GM12864 (cell line): ENCODE measurements at regions not wholly inside any gene's neighbourhood (a gene's known extent, or its start where the extent isn't known, plus 50 kb on each side); places are given as distances from the start of the nearest gene placed in this dataset.

Experiments used
- DNase-seq: peaks from one replicate; pipeline ENCODE4 v3.0.0-alpha.2; 2011; ENCODE audit warnings: low read depth
- H3K4me3 ChIP-seq: 2 replicates; pipeline ENCODE4 v1.5.1; 2011; ENCODE audit warnings: mild to moderate bottlenecking, low read depth, low read length, control low read depth
- TF ChIP-seq, protein P1 (sequence below): IDR thresholded peaks from 2 replicates; pipeline ENCODE4 v1.5.1; 2011; ENCODE audit warnings: low read depth, mild to moderate bottlenecking, moderate library complexity, low read length, control low read depth, inconsistent platforms; ENCODE audit errors: missing control alignments

DNA sequence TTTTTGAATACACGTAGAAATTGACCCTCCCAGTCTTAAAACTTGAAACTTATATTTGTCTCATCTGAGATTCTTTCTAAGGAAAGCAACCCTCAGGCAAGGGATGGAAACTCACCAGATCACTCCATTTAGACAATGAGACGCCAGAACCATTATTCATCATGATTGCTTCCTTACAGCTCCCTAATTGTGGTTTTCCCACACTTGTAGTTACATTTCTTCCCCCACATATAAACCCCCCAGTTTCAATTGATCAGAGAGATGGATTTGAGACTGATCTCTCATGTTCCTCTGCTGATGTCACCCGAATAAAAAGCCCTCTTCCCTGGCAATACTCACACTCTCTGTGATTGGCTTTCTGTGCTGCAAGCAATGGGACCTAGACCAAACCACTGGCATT is 197.9 kb upstream of the STARD13 start:
- H3K4me3 ChIP-seq, result no peak overlapping the region
- TF ChIP-seq, protein P1, sequence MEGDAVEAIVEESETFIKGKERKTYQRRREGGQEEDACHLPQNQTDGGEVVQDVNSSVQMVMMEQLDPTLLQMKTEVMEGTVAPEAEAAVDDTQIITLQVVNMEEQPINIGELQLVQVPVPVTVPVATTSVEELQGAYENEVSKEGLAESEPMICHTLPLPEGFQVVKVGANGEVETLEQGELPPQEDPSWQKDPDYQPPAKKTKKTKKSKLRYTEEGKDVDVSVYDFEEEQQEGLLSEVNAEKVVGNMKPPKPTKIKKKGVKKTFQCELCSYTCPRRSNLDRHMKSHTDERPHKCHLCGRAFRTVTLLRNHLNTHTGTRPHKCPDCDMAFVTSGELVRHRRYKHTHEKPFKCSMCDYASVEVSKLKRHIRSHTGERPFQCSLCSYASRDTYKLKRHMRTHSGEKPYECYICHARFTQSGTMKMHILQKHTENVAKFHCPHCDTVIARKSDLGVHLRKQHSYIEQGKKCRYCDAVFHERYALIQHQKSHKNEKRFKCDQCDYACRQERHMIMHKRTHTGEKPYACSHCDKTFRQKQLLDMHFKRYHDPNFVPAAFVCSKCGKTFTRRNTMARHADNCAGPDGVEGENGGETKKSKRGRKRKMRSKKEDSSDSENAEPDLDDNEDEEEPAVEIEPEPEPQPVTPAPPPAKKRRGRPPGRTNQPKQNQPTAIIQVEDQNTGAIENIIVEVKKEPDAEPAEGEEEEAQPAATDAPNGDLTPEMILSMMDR, result no peak
- DNase-seq, result no peak

DNA sequence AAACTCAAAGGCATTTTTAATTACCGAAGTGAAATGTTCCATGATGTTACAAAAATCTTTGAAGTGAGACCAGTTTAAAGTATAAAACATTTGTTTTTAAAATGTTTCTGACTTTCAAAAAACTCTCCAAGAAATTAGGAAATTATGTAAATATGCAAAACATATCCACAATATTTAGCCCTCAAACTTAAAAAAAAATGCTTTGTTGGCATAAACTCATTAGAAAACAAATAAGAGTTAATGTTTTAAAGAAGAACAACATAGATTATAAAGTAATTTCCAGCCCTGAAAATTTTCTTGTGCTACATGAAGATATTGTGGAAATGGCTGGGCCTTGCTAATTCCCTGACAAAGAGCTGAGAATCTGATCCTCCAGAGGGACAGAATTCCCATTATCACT is 199.7 kb upstream of the STARD13 start:
- TF ChIP-seq, protein P1, result no peak
- H3K4me3 ChIP-seq, result no peak overlapping the region

DNA sequence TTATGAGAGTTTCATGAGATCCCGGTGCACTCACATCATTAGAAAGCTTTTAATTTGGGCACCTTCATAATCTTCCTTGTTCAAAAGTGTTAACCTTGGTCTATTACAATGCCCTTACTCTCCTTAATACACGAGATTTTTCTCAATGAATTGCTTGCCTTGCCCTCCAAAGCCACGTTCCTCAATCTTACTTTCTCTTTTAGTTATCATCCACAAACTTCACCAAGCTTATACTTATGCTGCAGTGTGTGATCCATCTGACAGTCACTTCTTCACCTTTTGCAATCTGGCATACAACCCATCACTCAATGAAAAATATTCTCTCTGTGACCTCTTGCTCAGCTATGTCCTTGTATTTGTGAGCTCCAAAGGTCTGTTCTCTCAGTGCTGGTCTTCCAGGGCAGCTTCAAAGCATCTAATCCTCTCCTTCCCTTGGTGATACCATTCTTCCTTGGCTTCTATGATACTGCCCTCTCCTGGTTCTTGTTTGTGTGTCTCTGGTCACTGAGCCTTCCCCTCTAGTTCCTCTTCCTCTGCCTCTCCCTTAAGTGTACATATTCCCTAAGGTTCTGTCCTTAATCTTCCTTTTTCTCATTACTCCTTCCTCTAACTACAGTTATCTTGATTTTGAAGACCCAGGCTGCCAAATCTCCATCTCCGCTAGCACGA is 202.2 kb upstream of the STARD13 start:
- H3K4me3 ChIP-seq, result no peak overlapping the region
- no peak for DNase-seq
- TF ChIP-seq, protein P1, result peak; percentile 32

More for the DNA sequence above, 199.7 kb upstream of the STARD13 start:
- DNase-seq, result no peak

DNA sequence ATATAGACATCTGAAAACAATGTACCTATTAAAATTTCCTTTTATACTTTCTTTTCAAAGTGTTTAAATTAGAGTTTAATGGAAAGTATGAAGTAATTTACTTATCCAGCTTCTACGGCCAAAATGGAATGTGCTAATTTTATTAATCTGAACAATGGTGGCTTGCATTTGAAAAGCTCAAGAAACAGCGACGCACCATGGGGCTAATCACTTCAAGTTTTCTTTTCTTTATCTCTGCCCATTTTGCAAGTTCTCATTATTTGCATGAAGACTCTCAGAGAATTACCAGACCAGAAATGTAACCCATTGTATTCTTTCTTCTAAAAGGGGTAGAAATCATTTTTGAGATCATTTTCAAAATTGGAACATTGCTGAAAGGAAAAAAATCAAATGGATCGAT is 204.0 kb upstream of the STARD13 start:
- TF ChIP-seq, protein P1, result no peak
- H3K4me3 ChIP-seq, result no peak overlapping the region
- DNase-seq, result no peak

DNA sequence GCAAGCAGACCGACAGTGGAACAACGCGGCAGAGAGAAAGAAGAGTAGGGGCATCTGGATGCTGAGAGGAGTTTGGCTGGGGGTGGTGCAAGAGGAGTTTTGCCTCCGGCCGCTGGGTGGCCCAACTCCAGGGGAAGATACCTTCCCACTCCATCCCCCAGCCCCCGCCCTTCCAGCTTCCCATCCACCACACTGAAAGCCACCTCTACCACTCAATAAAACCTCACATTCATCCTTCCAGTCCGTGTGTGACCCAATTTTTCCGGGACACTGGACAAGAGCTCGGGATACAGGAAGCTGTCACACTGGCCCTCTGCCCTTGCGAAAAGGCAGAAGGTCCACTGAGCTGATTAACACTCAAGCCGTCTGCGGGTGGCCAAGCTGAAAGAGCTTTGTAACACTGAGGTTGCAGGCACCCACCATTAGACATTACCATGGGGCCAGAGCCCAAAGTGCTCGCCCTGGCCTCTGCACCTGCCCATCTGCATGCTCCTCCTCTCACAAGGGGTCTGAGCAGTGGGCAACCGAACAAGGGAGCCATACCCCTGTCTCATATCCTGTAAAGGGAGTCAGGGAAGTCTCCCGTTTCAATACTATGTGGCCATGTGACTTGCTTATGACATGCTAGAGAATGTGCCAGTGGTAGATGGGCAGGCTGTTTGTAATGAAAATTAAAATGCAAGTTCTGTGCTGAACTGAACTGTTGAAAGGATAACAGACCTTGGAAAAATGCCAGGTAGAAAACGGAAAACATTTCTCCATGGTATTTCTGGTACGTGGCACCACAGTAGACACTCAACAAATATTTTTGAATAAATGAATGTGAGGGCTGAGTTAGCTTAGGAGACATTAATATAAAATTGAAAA is 205.1 kb upstream of the STARD13 start:
- TF ChIP-seq, protein P1, result no peak
- no peak for DNase-seq
- H3K4me3 ChIP-seq, result no peak overlapping the region

DNA sequence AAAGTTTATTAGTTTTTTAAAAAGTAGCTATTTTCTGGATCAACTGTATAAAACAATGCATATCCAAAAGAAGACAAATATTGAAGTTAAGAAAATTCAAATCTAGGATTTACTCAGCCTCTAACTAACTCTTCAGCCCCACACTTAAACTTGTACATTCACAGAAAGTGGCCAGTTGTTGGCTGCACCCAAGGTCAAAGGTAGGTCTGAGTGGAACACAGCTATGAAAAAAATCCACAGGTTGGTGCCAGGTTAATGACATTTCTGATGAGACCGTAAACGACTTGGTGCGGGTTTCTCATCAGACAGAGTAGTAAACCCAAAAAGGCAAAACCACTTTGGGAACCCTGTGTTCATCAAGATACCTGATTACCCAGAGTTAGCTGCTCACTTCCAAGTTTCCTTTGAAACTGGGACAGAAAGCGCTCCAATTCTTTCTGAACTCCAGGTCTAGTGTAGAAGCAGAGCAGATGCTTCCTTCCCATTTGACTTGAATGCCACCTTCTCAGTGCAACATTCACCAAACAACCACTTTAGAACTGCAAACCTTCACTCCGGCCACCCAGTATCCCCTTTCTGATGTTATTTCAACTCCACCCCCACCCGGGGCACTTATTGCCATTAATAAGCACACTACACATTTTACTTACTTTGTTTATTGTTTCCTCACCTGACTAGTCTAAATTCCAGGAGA is 208.3 kb upstream of the STARD13 start:
- TF ChIP-seq, protein P1, result no peak
- no peak overlapping the region for H3K4me3 ChIP-seq
- no peak for DNase-seq
